Caco-2 (cell line): ENCODE measurements at regions not wholly inside any gene's neighbourhood (a gene's known extent, or its start where the extent isn't known, plus 50 kb on each side); places are given as distances from the start of the nearest gene placed in this dataset.

Experiments
- BruUV-seq: library from RNA; stranded (reverse); fragments of 400-500 nt; replicated peaks from 2 replicates; lab custom pipeline; 2021; lab: Mats Ljungman, UMichigan
- CTCF ChIA-PET: fragments of 300-600 bp; sonication (Branson Sonifier 250); formaldehyde crosslinking; loops from one replicate; lab custom pipeline; 2022; ENCODE audit warnings: antibody characterized with exemption; lab: Charles Lee
- POLR2A ChIA-PET: fragments of 300-600 bp; sonication (Branson Sonifier 250); formaldehyde crosslinking; loops from one replicate; lab custom pipeline; 2022; ENCODE audit warnings: antibody characterized with exemption; lab: Charles Lee
- DNase-seq, 2 experiments: peaks; one replicate each; pipeline versions ENCODE4 v3.0.0 to v3.0.0-alpha.2; 2020 to 2022
- H3K27me3 ChIP-seq: replicated peaks from 2 replicates; pipeline ENCODE4 v1.6.0; 2011; ENCODE audit warnings: low read length; ENCODE audit not compliant: control insufficient read depth, insufficient read depth
- H3K36me3 ChIP-seq: 2 replicates; pipeline ENCODE4 v1.5.1; 2011; ENCODE audit warnings: low read length; ENCODE audit not compliant: control insufficient read depth, insufficient read depth
- H3K4me1 ChIP-seq: fragments of 250-450 bp; sonication (Bioruptor Pico); 2 replicates; pipeline ENCODE4 v1.5.1; 2020; ENCODE audit warnings: mild to moderate bottlenecking
- H3K4me3 ChIP-seq: 2 replicates; pipeline ENCODE4 v1.5.1; 2011; ENCODE audit warnings: low read depth, mild to moderate bottlenecking, control low read depth, low read length
- H3K9me3 ChIP-seq: fragments of 250-450 bp; sonication (Bioruptor Pico); 2 replicates; pipeline ENCODE4 v1.5.1; 2020; ENCODE audit warnings: mild to moderate bottlenecking, moderate library complexity
- H3K27ac Mint-ChIP-seq: one replicate; pipeline ENCODE4 v1.8.0; 2022; ENCODE audit warnings: mixed read lengths; ENCODE audit not compliant: unreplicated experiment
- H3K27me3 Mint-ChIP-seq: one replicate; pipeline ENCODE4 v1.8.0; 2022; ENCODE audit warnings: mixed read lengths; ENCODE audit not compliant: insufficient read depth, unreplicated experiment
- H3K36me3 Mint-ChIP-seq: one replicate; pipeline ENCODE4 v1.8.0; 2022; ENCODE audit warnings: mild to moderate bottlenecking, mixed read lengths; ENCODE audit not compliant: insufficient read depth, unreplicated experiment
- H3K4me1 Mint-ChIP-seq: one replicate; pipeline ENCODE4 v1.8.0; 2022; ENCODE audit warnings: low read depth, mixed read lengths; ENCODE audit not compliant: unreplicated experiment
- H3K4me3 Mint-ChIP-seq: one replicate; pipeline ENCODE4 v1.8.0; 2022; ENCODE audit warnings: mild to moderate bottlenecking, moderate library complexity, mixed read lengths; ENCODE audit not compliant: unreplicated experiment
- H3K9me3 Mint-ChIP-seq: one replicate; pipeline ENCODE4 v1.8.0; 2022; ENCODE audit warnings: mixed read lengths; ENCODE audit not compliant: unreplicated experiment
- intact Hi-C: fragments of 100-400 bp; cut with micrococcal nuclease; formaldehyde crosslinking; loops from one replicate; pipeline ENCODE4 v1.10.0; 2022; ENCODE audit not compliant: unreplicated experiment
- TF ChIP-seq, protein P1 (sequence below), 2 experiments: fragments of 200-600 bp in 1 of 2; IDR thresholded peaks; 1 replicate in 1 of 2; 2 replicates in 1 of 2; pipeline versions ENCODE4 v1.5.1 to v1.8.0; 2011 to 2022; ENCODE audit warnings: antibody characterized with exemption in 1 of 2, control low read depth in 1 of 2, inconsistent platforms in 1 of 2, low read depth in 1 of 2, low read length in 1 of 2, mild to moderate bottlenecking in 1 of 2, moderate library complexity in 1 of 2; ENCODE audit not compliant: insufficient read depth in 1 of 2, severe bottlenecking in 1 of 2, unreplicated experiment in 1 of 2

- intact Hi-C loops: loop anchor here (10.0 kb wide), 1 partner anchor 174 kb away; no protein-coding TSS in a partner anchor
- Histone ChIP-seq H3K27me3 (no peaks in the 10 kb centered on the region), H3K4me1 (no peaks in the 10 kb centered on the region), H3K4me3 (no peak overlapping the region), H3K9me3 (no peaks in the 10 kb centered on the region), H3K36me3 (no peaks in the 10 kb centered on the region)
- H3K27me3 Mint-ChIP-seq: no peaks in the 10 kb centered on the region
- CTCF ChIA-PET: no interaction called here
- BruUV-seq: no TSS peak
- H3K36me3 Mint-ChIP-seq: no peaks in the 10 kb centered on the region
- TF ChIP-seq, protein P1, sequence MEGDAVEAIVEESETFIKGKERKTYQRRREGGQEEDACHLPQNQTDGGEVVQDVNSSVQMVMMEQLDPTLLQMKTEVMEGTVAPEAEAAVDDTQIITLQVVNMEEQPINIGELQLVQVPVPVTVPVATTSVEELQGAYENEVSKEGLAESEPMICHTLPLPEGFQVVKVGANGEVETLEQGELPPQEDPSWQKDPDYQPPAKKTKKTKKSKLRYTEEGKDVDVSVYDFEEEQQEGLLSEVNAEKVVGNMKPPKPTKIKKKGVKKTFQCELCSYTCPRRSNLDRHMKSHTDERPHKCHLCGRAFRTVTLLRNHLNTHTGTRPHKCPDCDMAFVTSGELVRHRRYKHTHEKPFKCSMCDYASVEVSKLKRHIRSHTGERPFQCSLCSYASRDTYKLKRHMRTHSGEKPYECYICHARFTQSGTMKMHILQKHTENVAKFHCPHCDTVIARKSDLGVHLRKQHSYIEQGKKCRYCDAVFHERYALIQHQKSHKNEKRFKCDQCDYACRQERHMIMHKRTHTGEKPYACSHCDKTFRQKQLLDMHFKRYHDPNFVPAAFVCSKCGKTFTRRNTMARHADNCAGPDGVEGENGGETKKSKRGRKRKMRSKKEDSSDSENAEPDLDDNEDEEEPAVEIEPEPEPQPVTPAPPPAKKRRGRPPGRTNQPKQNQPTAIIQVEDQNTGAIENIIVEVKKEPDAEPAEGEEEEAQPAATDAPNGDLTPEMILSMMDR (IDR thresholded peaks at IDR 0.05; ENCODE audit: insufficient read depth in 1 of 2, low read depth in 1 of 2, low read length in 1 of 2, severe bottlenecking in 1 of 2, unreplicated experiment in 1 of 2): no peak
- H3K4me3 Mint-ChIP-seq: no peak overlapping the region
- H3K9me3 Mint-ChIP-seq: no peaks in the 10 kb centered on the region
- DNase-seq: no peak
- no peak overlapping the region for H3K27ac Mint-ChIP-seq
- POLR2A ChIA-PET: no interaction called here
- H3K4me1 Mint-ChIP-seq: no peaks in the 10 kb centered on the region
Measured at GRCh38 chr3:18121020-18121419, 304.1 kb downstream of the SATB1 start.

DNA sequence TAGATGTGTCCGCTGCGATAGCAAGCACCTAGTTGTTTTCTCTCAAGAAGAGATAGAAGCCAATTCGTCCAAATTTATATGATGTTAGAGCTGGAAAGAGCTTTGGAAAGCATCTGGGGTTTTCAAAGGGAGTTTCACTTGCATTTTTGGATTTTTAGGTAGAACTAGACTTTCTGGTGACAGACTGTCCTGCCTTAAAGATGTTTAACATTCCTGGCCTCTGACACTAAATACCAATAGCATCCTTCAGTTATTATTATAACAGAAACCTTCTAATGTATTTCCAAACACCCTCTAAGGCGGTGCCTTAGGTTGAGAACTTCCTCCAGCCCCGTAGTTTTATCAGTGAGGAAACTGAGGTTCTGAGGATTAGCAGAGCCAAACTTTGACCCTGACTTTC, 305.3 kb downstream of the SATB1 start:
- Mint-ChIP-seq H3K27ac (no peak overlapping the region), H3K27me3 (no peaks in the 10 kb centered on the region), H3K4me1 (no peaks in the 10 kb centered on the region), H3K4me3 (no peak overlapping the region), H3K9me3 (no peaks in the 10 kb centered on the region), H3K36me3 (no peaks in the 10 kb centered on the region)
- intact Hi-C loops: loop anchor here (10.0 kb wide), 1 partner anchor 175 kb away; no protein-coding TSS in a partner anchor
- no peak for DNase-seq
- Histone ChIP-seq H3K27me3 (no peaks in the 10 kb centered on the region), H3K9me3 (no peaks in the 10 kb centered on the region), H3K4me1 (no peaks in the 10 kb centered on the region), H3K36me3 (no peaks in the 10 kb centered on the region), H3K4me3 (no peak overlapping the region)
- CTCF ChIA-PET: no interaction called here
- POLR2A ChIA-PET: no interaction called here
- BruUV-seq: no TSS peak
- TF ChIP-seq, protein P1 (IDR thresholded peaks at IDR 0.05; ENCODE audit: insufficient read depth in 1 of 2, low read depth in 1 of 2, low read length in 1 of 2, severe bottlenecking in 1 of 2, unreplicated experiment in 1 of 2): no peak

DNA sequence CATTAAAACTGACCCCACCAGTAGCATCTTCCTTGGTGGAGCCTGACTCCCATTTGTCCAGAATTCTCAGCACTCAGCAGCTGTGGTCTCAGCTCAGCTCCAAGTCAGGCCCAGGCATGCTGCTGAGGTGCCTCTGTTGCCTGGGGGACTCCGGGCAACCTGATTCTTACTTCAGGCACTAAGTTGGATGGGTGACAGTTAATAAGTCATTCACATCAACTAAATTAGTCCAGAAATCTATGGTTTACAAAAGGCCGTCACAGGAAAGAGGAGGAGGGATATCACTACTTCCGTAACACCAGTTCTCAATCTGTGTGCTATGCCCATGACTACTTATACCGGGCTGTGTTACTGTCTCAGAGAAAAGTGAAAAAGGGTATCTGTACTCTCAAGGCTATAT, 310.2 kb downstream of the SATB1 start:
- TF ChIP-seq, protein P1 (IDR thresholded peaks at IDR 0.05; ENCODE audit: insufficient read depth in 1 of 2, low read depth in 1 of 2, low read length in 1 of 2, severe bottlenecking in 1 of 2, unreplicated experiment in 1 of 2): no peak
- Histone ChIP-seq H3K4me3 (no peak overlapping the region), H3K36me3 (no peaks in the 10 kb centered on the region), H3K27me3 (no peaks in the 10 kb centered on the region), H3K4me1 (no peaks in the 10 kb centered on the region), H3K9me3 (no peaks in the 10 kb centered on the region)
- CTCF ChIA-PET: no interaction called here
- Mint-ChIP-seq H3K4me1 (no peaks in the 10 kb centered on the region), H3K4me3 (no peak overlapping the region), H3K9me3 (no peaks in the 10 kb centered on the region), H3K27me3 (no peaks in the 10 kb centered on the region), H3K27ac (no peak overlapping the region), H3K36me3 (no peaks in the 10 kb centered on the region)
- no TSS peak for BruUV-seq
- intact Hi-C loops: no loop called here
- POLR2A ChIA-PET: no interaction called here
- no peak for DNase-seq
